ENCODE measurements at regions not wholly inside any gene's neighbourhood (a gene's known extent, or its start where the extent isn't known, plus 50 kb on each side); places are given as distances from the start of the nearest gene placed in this dataset.

DNA sequence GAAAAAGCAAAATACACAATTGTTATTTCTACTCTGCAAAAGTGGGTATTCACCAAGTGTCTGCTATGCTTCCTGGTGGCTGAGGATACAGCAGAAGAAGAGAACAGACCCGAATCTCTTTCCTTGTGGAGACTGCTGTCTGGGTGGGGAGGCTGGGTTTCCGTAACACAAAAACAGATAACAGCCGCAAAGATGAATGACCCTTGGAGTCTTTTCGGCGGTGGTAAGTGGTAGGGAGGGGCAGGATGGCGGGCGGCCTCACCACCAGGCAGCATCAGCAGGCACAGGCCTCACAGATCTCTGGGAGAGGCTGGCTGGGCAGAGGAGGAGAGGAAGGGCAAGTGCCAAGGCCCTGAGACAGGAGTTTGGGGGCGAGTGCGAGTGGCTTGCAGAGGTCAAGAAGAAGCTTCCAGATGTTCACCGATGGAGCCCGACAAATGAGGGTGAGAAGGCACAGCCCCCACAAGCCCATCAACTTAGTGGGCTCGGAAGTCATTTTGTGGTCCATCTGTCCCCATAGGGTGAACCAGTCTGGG, 164.2 kb downstream of the RHOU start:
- DNase-seq = no peak

DNA sequence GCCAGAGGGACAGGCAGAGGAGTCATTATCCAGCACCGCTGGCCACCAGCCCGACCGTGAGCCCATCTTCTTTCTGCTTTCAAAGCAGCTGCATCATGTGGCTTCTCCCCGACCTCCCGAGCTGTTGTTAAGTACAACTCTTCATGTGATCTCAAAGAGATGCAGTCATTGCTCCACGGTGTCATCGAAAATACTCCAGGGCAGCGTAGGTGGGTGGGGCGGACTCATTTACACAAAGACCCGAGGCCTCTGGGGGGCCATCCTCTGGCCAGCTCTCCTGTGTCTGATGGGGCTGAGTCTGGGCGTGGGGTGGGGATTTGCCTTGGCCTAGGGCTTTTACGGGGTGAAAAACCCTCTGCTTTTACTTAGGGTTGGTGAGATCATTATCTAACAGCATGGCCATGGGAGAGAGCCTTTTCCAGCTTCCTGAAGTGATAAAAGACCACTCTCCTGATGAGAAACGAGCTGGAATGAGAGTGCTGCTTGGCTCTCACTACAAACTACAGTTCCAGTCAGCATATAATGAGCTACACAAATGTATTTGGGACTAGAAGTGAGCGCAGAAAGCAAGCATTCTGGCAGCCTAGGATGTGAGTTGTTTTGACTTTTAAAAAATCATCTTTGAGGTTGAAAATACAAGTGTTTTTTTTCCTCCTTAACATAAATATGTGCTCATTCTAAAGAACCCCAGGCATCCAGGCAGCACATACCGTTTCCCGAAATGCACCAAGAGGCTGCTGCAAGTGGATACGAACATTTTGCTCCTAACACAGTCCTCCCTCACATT, 165.0 kb downstream of the RHOU start:
- no peak for DNase-seq

DNA sequence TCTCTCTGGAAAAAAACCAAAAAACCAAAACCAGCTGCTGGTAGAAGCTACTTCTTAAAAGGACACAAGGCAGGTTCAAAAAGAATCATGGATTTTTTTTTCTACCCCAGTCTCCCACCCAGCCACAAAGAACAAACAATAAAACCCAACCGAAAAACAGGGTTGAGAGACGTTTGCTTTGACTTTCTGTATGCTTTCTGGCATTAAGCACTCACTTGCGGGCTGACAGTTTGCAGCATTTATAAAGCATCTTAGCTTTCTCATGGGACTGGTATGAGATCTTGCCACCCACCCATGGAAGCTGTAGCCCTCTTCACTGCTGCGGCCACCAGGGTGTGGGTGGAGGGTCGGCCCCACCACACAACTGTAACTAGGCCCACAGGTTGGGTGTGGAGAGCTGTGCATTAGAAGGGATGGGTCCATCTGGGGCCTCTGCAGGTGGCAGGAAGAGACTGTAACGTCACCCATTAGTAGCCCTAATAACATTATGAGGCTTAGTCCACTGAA, 165.7 kb downstream of the RHOU start:
- DNase-seq = no peak

DNA sequence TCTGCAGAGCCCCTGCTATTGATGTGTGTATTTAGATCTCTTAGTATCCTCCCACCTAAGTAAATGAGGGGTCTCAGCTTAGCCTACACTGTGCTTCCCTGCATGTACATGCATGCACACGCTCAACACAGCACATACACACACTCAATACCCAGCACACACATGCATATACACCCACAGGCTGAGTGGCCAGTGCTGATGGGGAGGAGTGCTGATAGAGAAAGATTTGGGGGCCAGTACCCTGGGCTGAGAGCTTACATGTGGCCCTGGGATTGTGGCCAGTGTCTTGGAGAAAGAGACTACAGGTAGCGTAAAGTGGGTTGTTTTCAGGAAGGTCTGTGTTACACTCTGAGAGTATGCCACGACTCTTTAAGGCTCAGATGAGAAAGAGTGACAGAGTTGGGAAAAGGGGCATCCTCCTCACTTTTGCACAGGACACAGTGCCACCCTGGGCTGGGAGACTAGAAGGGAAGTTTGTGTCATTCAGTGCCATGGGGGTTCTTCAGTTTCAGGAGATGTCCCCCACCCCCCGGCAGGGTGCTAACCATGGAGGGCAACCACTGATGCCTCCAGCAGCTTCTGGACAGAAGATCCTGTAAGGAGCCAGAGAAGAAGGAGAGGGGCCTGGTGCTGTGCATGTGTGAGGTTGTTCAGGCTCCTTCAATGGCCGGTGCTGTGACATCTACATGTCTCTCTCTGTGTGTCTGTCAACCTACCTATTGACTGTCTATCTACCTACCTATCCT, 166.8 kb downstream of the RHOU start:
- DNase-seq = no peak

DNA sequence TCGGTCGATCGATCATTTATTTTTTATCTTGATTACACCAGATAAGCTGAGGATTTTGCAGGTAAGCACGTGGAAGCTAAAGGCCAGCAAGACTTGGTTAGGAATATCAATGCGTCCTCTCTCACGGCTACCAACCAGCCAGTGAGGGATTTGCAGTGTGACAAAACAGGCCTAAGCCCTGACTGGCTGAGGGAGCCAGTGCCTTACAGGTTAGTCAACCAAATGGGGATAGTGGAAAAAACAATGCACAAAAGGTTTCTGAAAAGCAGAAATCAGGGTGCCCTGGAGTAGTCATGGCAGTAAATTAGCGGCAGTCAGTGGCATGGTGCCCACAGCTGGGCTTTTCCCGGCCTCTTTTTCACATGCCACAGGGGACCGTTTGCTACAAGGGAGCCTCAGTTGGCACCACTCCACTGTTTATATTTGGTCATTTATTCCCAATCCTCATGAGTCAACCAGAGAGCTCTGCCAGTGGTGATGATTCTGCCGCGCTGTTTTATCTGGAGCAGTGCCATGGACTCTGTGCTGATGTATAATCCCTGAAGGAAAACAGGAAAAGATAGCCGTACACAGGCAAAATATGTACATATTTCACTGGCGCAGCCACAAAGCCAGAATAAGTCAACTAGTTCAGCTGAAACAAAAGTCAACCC, 167.6 kb downstream of the RHOU start:
- DNase-seq = peak; percentile 79

DNA sequence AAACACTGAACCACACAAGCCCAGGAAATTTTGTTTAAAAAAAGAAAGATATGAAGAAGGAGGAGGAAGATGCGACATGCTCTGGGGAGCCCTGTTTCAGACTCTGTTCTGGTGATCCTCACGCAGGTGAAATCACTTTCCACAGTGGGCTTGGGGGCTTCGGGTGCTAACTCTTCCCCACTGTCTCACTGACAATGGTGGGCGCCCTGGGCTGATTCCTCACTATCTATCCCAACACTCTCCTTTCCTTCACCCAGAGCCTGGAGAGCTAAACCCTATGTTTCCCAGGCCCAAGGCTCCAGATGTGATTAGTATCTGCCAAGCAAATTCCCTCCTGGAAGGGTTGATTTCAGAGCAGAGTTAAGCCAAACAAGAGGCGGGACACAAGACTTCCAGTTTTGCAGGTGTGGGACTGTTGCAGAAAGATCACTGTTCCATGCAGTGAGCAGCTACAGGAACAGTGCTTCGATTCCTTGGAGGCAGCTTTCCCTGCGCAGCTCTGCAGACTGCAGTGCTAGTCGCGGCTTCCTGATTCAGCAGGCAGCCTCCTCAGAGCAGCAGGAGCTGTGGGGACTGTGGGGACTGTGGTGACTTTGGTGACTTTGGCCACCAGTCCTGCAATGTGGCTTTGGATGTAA, 168.3 kb downstream of the RHOU start:
- DNase-seq = peak; percentile 39

DNA sequence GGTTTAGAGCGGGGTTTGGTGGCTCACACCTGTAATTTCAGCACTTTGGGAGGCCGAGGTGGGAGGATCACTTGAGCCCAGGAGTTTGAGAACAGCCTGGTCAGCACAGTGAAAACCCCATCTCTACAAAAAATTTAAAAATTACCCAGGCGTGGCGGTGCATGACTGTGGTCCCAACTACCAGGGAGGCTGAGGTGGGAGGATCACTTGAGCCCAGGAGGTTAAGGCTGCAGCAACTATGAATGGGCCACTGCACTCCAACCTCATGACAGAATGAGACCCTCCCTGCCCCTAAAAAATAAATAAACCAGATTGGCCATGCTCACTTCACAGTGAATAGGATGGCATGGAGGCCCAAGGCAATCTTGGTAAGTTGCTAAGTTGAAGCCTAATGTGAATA, 168.9 kb downstream of the RHOU start:
- no peak for DNase-seq

DNA sequence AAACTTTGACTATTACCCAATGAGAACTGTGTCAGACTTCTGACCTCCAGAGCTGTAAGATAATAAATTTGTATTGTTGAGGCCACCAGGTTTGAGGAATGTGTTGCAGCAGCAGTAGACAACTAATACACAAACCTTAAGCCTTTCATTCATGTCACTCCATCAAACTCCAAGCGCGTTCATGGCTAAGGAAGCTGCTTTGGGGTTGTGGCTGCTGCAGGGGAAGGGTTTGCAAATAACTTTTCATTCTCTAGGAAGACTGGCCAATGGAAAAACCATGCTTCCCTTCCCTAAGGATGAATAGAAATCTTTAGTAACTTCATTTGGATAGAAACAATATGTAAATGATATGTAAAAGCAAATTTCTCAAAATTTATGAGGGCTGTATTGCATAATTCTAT, 170.4 kb downstream of the RHOU start:
- DNase-seq = no peak

DNA sequence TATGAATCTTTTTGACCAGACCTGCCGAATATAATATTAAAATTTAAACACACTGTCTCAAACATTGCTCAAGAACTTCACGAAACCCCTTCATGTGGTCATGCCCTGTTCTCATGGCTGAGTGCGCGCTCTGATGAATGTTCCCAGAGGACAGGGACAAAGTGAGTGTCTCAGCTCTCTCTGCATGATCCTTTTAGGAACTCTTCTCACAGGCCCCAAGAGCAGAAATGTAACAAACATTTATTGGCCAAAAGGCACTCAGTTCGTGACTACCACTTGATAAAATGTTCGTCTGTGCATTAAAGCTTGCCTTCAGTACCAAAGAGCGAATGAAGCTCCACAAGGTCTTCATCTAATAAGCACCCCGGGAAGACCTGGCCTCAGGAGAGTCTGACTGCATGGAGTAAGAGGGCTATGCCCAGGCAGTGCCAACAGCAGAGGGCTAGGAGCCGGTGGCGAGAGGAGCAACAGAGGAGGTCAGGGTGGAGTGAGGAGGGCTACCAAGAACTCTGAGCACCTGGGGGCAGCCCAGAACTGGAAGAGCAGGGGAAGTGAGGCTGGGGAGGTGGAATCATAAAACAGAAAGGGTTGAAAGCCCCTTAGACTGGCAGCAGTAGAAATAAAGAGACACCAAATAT, 171.1 kb downstream of the RHOU start:
- DNase-seq = no peak

DNA sequence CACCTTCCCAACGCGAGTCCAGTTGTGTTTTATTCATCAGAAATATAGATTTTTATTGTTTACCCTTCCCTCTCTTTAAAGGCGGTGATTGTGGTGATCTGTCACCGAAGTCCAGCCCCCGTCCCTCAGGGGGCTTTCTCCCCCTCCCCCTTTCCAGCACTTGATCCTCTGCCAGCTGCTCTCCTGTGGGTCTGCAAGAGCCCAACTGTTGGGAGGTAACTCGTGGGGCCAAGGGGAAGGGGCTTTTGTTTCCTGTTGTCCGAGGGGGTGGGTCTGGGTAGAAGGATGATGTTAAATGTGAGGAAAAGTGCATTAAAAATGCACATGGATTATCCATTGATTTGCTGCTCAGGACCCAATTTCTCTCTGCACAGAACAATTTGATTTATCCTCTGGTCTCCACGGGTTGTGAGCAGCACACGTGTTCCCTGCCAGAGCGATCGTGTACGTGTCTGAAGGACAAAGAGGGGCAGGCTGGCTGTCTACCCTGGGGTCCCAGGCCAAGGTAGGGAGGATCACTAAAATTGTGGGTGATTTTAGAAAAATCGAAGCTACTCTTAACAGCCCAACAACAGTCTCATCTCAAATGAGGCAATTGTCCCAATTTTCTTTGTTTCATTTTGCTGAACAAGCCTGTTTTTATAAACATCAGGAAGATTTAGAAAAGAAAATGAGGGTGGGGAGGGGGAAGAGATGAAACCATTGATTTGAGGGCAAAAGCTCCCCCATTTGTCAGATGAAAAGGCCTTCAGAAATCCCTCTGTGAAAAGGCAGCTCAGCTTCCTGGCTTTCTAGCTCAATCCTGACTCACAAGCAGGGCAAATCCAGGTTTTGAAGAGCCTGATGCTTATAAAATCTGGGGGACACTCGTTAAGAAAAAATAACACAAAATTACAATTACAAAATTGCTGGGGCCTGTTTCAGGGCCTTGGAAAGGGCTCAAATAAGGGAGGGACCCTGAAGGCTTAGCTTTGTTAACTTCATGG, 176.2 kb downstream of the RHOU start:
- no peak for DNase-seq

DNA sequence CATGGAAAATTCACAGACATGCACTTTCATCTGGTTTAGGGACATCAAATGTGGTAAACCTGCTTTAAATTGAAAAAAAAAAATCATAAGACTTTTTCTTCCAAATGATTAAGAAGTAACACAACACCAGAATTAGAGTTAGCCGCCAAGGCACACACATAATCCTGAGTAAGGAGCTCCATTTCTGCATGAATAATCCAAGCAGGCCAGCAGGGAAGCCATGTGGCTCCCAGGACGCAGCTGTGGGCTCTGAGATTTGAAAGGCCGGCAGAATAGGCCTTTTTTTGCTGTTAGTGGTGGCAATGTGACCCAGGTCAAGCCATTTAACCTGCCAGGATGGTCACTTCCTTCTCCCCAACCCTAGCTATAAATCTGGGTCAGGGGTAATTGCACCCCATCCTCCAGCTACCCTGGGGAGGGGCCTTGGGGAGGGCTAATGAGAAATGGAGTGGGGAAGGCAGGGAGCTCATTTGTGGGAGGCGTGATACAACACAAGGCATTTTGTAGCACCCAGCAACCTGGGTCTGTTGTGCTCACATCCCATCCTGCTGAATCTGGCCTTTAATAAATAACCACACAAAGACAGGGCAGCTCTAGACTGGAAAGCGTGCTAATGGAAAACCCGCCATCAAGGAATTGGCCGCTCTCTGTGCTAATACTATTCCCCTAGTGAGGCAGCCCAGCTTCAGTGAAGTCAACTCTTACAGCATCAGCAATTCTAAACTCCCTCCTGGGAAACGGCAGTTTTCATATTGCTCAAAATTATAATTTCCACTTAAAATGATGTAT, 178.5 kb downstream of the RHOU start:
- DNase-seq = no peak

DNA sequence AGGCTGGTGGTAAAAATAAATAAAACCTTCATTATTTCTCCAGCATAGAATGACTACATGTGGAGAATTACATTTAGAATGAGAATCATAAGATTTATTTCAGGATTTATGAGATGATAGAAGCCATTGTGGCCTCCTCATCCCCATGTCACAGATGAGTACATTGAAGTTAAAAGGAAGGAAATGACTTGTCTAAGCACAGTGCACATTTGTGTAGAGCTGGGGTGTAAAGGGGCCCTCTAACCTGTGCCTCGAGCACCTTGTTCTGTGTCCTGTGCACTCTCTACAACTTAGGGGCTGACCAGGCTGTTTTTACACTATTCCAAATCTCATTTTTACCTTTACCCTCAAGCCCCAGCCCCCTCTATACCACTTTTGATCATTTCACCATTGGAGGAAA, 179.4 kb downstream of the RHOU start:
- no peak for DNase-seq

DNA sequence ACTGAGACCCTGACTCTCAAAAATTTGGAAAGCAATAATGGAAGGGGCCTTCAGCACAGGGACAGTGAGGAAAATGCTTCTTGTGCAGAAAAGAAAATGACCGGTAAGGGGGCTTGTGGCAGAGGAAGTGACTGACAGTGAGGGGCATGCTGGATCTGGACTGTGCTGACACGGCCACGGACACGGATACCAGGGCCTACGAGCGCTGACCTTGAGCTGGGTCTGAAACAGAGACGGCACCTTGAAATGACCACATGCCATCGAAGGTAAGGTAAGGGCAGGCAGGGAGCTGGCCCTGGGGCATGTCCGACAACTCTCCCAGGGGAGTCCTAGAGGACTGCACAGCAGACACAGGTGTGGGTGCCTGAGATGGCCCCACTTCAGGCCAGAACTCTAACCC, 182.1 kb downstream of the RHOU start:
- no peak for DNase-seq

DNA sequence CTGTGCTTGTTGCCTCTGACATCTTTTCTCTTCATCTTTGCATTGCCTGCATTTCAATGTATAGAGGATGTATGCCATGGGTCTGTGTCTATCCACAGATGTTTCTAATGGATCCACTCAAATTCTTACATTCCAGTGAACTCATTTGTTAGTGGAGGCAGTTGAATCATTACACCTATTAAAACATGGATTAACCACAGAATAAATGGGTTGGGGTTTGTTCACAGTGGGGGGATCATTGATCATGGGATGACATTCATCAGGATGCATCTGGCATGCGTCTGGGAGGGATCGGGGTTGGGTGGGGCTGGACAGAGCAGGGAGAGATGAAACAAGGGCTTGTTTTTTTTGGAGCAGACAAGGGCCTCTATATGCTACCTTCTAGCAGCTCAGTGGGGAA, 182.5 kb downstream of the RHOU start:
- DNase-seq = no peak

DNA sequence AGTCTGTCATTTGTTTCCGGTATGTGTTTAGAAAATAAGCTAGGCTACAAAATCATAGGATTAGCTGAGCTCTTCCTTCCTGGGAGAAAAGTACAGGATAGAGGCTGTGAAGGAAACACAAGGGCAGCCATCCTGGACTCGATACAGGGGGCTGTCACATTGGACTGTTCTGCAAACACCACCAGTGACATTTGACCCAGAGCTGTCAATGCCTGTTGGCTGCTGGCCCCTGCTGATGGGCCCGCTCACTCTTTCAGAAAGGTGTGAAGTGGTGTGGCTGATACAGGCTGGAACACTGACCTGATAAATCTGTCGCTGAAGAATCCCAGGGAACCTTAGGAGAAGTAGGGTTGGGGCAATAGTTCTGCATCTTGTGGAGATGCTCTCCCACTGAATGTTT, 183.1 kb downstream of the RHOU start:
- DNase-seq = no peak

DNA sequence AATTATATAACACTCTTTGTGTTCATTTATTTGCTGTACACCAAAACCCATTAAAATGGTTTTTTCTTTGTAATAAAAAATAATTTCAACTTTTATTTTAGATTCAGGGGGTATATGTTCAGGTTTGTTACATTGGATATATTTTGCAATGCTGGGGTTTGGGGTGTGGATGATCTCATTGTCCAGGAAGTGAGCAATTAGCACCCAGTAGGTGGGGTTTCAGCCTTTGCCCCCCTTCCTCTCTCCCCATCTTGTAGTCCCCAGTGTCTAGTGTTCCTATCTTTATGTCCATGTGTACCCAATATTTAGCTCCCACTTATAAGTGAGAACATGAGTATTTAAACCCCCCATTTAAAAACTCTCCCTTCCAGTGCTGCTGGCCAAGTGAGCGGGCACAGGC, 184.6 kb downstream of the RHOU start:
- no peak for DNase-seq

DNA sequence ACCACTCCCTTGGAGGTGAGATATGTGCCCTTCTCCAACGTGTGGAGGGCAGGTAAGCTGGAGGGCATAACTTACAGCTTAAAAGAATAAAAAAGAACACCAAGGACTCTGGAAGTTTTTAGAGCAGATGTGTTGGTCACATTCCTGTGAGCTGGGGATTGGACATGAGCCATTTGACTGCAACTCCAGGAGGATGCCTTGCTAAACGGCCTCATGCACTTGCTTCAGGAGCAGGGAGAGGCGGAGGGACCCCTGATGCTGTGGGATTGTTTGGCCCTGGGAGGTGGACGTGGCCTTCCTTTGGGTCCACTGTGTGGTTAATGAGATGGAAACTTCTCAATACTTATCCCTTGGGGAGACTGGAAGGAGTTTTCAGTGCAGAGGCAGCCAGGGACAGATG, 185.6 kb downstream of the RHOU start:
- no peak for DNase-seq

DNA sequence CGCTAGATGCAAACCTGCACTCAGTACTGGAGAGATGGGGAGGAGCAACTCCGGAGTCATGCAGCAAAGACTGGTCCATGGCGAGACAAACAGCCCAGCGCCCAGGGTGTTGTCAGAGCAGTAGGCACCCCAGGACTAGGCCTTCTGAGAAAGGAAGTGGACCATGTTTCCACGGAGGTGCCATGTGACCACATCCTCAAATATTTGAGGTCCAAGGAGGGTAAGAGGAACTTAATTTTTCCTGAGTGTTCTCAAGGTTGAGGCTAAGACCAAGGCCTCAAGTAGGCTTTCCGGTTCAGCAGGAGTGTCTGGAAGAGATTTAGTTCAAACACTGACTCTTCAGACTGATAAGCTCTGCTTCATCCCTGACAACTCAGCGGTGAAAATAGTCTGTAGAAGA, 186.2 kb downstream of the RHOU start:
- no peak for DNase-seq

DNA sequence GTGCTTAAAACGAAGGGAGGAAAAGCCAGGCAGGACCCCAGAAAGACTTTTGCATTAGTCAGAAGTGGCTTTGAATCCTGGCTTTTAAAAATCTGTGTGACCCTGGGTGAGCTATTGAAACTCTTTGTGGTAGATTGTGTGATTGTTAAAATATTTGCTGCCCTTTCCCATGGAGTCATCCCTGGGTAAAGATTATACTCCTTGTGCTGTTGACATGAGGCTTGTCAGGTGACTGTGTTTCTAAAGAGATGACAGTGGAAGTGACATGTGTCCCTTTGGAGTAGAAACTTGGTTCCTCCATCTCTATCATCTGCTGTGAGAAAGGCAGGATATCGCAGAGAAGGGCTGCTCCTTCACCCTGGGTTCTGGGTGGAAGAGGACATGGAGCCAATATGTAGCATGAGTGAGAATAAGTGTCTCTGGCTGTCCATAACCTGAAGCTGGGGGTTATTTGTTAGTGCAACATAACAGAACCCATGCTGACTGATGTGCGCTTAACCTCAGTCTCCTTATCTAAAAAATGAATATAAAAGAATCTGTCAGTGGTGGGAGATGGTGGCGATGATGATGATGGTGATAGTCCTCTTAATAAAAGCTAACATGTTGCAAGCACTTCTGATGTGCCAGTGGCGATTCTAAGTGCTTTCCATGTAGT, 187.6 kb downstream of the RHOU start:
- peak; percentile 24 for DNase-seq
